Adipocyte (in vitro differentiated cells): ENCODE measurements at regions not wholly inside any gene's neighbourhood (a gene's known extent, or its start where the extent isn't known, plus 50 kb on each side); places are given as distances from the start of the nearest gene placed in this dataset.

Experiments
- DNase-seq: peaks from one replicate; pipeline ENCODE4 v3.0.0-alpha.2; 2015; ENCODE audit warnings: low read depth
- H3K27me3 ChIP-seq: replicated peaks from 2 replicates; pipeline ENCODE4 v1.7.0; 2013; ENCODE audit warnings: mild to moderate bottlenecking, low read length, moderate library complexity; ENCODE audit not compliant: control insufficient read depth, insufficient read depth
- H3K36me3 ChIP-seq: 2 replicates; pipeline ENCODE4 v1.7.0; 2013; ENCODE audit warnings: low read length, mild to moderate bottlenecking, moderate library complexity; ENCODE audit not compliant: control insufficient read depth, insufficient read depth, severe bottlenecking
- H3K4me1 ChIP-seq: 2 replicates; pipeline ENCODE4 v1.7.0; 2013; ENCODE audit warnings: mild to moderate bottlenecking, low read length, moderate library complexity; ENCODE audit not compliant: control insufficient read depth, insufficient read depth
- H3K4me3 ChIP-seq: 2 replicates; pipeline ENCODE4 v1.7.0; 2013; ENCODE audit warnings: mild to moderate bottlenecking, low read length, moderate library complexity
- H3K9ac ChIP-seq: 2 replicates; pipeline ENCODE4 v1.7.0; 2013; ENCODE audit warnings: mild to moderate bottlenecking, low read length, moderate library complexity
- H3K9me3 ChIP-seq: 2 replicates; pipeline ENCODE4 v1.7.0; 2013; ENCODE audit warnings: mild to moderate bottlenecking, low read length, moderate library complexity; ENCODE audit not compliant: control insufficient read depth

DNA sequence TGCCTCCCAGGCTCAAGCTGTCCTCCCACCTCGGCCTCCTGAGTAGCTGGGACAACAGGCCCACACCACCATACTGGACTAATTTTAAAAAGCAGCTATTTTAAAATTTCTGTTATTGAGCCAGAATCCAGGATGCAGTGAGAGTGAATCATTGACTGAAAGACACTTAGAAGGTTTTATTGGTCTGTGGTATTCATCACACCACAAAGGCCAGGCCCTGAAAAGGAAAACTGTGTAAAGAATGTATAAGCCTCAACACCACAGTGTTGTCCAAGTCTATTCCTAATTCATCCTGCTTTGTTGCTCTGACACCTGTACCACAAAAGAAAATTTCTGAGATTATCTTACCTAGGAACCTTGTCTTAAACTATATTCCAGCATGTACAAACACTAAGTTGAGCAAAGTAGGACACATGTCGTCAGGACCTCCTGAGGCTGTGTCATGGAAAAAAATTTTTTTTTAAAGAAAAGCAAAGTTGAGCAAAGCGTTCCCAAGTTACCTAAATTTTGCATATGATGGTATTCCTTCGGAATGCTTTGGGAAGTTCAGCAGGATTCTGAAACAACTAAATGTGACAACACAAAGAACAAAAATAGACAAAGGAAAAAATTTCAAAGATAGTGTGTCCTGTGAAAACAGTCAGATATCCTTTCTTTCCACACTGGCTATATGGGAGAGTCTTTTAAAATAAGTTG, 129.6 kb upstream of the MKLN1 start:
- H3K36me3 ChIP-seq: no peaks in the 10 kb centered on the region
- no peak for DNase-seq
- no peak overlapping the region for H3K4me3 ChIP-seq
- no peaks in the 10 kb centered on the region for H3K9me3 ChIP-seq
- H3K27me3 ChIP-seq: no peaks in the 10 kb centered on the region
- H3K9ac ChIP-seq: no peak overlapping the region
- peaks cover 26% of the 10 kb centered on the region for H3K4me1 ChIP-seq

DNA sequence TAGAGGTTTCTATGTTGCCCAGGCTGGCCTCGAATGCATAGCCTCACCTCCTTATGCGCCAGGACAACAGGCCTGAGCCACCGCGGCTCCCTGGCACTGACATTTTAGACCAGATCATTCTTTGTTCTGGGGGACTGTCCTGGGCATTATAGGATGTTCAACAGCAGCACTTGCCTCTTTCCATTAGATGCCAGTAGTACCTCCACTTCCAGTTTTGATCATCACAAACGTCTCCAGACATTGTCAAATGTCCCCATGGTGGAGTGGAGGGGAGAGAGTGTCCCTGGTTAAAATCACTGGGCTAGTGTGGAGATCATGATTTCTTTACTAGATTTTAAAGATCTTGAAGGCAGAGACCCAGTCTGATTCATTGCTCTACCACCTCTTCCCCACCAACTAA, 125.2 kb upstream of the MKLN1 start:
- Histone ChIP-seq H3K36me3 (no peaks in the 10 kb centered on the region), H3K27me3 (no peaks in the 10 kb centered on the region), H3K4me1 (peaks cover 26% of the 10 kb centered on the region), H3K9me3 (no peaks in the 10 kb centered on the region), H3K9ac (no peak overlapping the region), H3K4me3 (no peak overlapping the region)
- DNase-seq: no peak

DNA sequence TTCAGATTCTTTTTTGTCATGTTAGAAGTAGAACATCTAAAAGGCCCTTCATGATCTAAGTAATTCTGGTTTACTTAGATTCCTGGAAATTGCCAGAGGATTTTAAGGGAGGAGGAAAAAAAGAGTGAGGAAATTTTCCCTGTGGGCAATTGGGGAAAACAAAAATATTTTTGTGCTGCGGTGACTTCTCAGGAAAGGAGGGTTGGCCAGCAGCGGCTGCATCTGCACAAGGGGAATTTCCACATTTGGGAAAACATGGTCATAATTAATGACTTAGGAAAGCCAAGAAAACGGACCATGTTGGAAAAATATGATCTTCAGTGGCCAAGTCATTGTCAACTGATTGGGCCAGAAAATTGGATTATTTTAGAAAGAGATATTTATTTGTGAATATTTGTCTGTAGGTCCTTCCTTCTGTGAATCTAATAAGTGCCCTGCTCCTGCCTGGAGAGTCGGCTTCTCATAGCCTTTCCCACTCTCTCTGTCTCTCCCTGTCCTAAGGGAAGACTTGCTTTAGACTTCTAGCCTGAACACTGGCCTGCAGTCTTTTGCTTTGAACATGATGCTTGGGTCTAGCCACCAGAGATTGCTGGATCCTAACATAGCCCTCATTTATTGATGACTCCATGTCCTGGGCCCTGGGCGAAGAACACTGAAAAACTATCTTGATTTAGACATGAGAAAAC, 124.2 kb upstream of the MKLN1 start:
- H3K9me3 ChIP-seq: no peaks in the 10 kb centered on the region
- peaks cover 18% of the 10 kb centered on the region for H3K4me1 ChIP-seq
- H3K36me3 ChIP-seq: no peaks in the 10 kb centered on the region
- DNase-seq: no peak
- no peaks in the 10 kb centered on the region for H3K27me3 ChIP-seq
- H3K4me3 ChIP-seq: no peak overlapping the region
- H3K9ac ChIP-seq: no peak overlapping the region

DNA sequence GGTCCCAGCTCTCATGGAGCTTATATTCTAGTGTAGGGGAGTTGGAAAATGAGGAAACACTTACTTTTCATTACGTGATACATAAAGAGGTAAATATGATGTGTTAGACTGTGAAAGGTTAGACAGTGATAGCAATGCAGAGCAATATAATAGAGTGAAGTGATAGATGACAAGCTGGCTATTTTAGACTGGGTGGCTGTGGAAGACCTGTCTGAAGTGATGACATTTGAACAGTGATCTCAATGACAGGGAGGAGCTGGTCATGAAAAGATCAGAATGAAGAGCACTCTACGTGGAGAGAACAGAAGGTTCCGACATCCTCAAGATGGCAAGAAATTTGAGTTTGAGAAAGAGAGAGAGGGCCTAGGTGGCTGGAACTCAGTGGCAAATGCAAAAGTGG, 118.9 kb upstream of the MKLN1 start:
- Histone ChIP-seq H3K36me3 (no peaks in the 10 kb centered on the region), H3K4me1 (peaks cover 9% of the 10 kb centered on the region), H3K4me3 (no peak overlapping the region), H3K9ac (no peak overlapping the region), H3K9me3 (no peaks in the 10 kb centered on the region), H3K27me3 (no peaks in the 10 kb centered on the region)
- no peak for DNase-seq

DNA sequence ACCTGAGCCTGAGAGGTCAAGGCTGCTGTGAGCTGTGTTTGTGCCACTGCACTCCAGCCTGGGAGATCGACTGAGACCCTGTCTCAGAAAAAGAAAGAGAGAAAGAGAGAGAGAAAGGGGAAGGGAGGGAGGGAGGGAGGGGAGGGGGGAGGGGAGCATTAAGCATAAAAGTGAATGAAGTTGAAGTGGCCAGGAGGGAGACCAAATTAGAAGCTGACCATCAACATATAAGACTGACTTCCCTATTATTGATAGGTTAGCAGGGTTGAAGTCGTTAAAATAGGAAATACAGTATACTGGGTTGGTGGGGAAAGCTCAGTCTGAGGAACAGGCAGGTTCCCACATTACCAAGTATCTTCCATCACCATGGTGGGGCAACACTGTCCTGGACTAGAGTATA, 117.1 kb upstream of the MKLN1 start:
- no peak overlapping the region for H3K9ac ChIP-seq
- H3K4me1 ChIP-seq: peaks cover 6% of the 10 kb centered on the region
- H3K4me3 ChIP-seq: no peak overlapping the region
- H3K27me3 ChIP-seq: no peaks in the 10 kb centered on the region
- no peaks in the 10 kb centered on the region for H3K9me3 ChIP-seq
- no peak for DNase-seq
- H3K36me3 ChIP-seq: no peaks in the 10 kb centered on the region

DNA sequence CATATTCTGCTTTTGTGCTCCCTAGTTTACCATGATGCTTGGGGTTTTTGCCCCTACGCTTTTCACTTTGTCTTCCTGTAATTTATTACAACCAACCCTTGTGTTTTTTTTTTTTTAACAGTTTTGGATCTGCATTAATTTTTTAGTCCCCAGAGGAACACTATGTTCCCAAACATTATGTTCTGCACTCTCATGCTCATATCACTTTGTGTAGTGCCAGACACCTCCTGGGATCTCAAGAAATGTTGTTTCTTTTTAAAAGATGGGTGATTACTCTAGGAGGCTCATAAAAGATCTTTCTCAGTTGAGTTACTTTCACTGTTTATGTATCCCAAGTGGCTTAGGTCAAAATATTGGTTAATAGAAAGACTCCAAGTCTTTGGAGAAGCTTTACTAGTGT, 116.2 kb upstream of the MKLN1 start:
- Histone ChIP-seq H3K9ac (no peak overlapping the region), H3K4me3 (no peak overlapping the region), H3K36me3 (no peaks in the 10 kb centered on the region), H3K9me3 (no peaks in the 10 kb centered on the region), H3K4me1 (peaks cover 6% of the 10 kb centered on the region), H3K27me3 (no peaks in the 10 kb centered on the region)
- no peak for DNase-seq

DNA sequence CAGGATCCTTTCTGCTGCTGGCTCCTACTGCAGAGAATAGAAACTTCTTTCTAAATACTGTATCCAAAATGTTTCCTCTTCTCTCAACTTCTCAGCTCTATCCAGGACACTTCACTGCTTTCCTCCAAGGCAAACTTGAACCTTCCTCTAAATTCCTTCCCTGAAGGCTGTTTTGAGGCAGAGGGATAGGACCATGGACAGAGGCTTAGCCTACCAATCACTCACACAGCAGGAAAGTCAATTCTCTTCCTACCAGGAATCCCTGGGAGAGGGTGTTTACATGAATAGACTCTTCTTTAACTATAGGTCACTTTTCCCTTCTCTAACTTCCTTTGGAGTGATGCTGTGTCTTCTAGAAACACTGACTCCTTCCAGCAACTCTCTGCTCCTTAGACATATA, 115.6 kb upstream of the MKLN1 start:
- no peak for DNase-seq

DNA sequence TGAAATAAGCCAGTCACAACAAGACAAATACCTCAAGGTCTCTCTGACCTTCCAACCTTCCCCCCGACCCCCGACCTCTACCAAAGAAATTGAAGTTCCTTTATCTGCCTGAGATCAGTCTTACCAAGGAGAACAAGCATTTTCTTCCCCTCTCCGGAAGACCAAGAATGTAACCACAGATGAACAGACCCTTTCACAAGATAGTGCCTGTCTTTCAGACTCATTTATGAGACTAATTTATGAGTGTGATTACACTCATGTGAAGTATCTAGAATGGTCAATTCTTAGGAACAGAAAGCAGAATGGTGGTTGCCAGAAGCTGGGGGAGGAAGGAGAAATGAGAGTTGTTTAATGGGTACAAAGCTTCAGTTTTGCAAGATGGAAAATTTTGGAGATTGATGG, 108.9 kb upstream of the MKLN1 start:
- no peak for DNase-seq
- H3K4me1 ChIP-seq: peaks cover 11% of the 10 kb centered on the region
- H3K36me3 ChIP-seq: no peaks in the 10 kb centered on the region
- no peak overlapping the region for H3K4me3 ChIP-seq
- no peaks in the 10 kb centered on the region for H3K9me3 ChIP-seq
- no peaks in the 10 kb centered on the region for H3K27me3 ChIP-seq
- no peak overlapping the region for H3K9ac ChIP-seq

More for the DNA sequence above, 115.6 kb upstream of the MKLN1 start:
- H3K4me3 ChIP-seq: no peak overlapping the region
- peaks cover 6% of the 10 kb centered on the region for H3K4me1 ChIP-seq
- H3K9ac ChIP-seq: no peak overlapping the region
- no peaks in the 10 kb centered on the region for H3K9me3 ChIP-seq
- no peaks in the 10 kb centered on the region for H3K27me3 ChIP-seq
- H3K36me3 ChIP-seq: no peaks in the 10 kb centered on the region

DNA sequence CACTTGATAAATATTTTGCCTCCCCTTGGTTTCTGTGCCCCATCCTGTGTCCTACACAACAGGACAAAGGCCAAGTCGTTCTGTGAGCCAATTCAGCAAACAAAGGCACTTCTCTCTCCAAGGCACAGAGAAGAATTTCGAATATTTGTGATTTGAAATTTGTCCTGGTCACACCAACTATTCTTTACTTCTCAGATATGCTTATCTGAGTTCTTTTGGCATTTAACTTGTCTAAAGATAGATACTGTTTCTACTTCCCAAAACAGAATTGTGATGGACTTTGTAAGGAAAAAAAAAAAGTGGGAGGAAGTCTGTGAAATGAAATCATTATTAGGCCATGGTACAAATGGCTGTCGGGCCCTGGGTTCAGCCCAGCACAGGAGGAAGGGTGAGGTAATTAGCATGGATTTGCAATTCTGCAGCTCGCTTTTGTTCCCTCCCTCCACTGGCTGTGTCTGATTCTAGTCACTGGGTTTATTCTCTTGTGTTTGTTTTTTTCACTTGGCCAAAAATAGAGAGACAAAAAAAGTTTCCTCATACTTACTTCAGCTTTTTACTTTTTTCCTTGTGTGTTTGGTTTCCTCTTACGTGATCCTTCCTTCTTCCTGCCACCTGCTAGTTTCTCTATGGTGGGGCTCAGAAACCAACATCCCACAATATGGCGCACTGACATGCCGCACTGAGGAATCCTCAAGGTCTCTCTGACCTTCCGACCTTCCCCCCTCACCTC, 108.2 kb upstream of the MKLN1 start:
- no peak overlapping the region for H3K9ac ChIP-seq
- no peak for DNase-seq
- H3K4me3 ChIP-seq: no peak overlapping the region
- H3K9me3 ChIP-seq: no peaks in the 10 kb centered on the region
- H3K4me1 ChIP-seq: peaks cover 11% of the 10 kb centered on the region
- no peaks in the 10 kb centered on the region for H3K27me3 ChIP-seq
- no peaks in the 10 kb centered on the region for H3K36me3 ChIP-seq

DNA sequence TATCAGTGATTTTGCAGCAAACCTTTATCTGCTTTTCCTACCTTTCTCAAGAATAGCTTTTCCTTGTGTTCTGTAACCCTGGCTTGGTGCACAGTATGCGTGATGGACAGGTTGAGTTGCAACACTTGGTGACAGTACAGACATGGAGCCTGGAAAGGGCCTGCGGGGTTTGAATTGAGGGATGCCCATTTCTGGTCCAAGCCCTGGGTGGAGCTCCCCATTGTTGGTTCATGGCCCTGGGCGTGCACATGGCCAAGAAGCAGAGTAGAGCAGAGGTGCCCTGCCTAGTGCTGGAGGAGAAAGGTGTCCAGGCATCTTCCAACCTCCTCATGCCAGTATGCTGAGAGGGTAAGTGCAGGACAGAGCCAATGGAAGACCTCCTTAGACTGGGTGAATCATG, 106.6 kb upstream of the MKLN1 start:
- DNase-seq: no peak
- H3K9me3 ChIP-seq: no peaks in the 10 kb centered on the region
- H3K27me3 ChIP-seq: no peaks in the 10 kb centered on the region
- H3K4me3 ChIP-seq: no peak overlapping the region
- H3K36me3 ChIP-seq: no peaks in the 10 kb centered on the region
- H3K9ac ChIP-seq: no peak overlapping the region
- peaks cover 11% of the 10 kb centered on the region for H3K4me1 ChIP-seq

DNA sequence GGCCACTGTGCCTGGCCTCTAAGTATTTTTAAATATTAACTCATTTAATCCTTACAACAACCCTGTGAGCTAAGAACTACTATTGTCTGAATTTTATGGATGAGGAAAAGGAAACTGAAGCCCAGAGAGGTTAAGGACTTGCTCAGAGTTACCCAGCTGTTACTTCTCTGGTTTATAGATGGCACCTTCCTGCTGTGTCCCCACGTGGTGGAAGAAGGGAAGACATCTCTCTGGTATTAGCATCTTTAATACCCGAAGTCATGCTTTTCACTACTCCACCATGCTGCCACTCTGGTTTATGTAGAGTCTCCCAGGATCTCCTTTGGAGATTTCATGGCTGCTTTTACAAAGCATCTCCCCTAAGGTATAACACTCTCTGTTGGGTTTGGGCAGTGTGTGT, 105.5 kb upstream of the MKLN1 start:
- H3K9me3 ChIP-seq: no peaks in the 10 kb centered on the region

More for the DNA sequence above, 105.5 kb upstream of the MKLN1 start:
- DNase-seq: no peak
- Histone ChIP-seq H3K36me3 (no peaks in the 10 kb centered on the region), H3K27me3 (no peaks in the 10 kb centered on the region), H3K4me1 (peaks cover 11% of the 10 kb centered on the region), H3K4me3 (no peak overlapping the region), H3K9ac (no peak overlapping the region)
